ENCODE measurements at regions not wholly inside any gene's neighbourhood (a gene's known extent, or its start where the extent isn't known, plus 50 kb on each side); places are given as distances from the start of the nearest gene placed in this dataset.
"Not testable (repeated sequence)": the region's sequence is repeated elsewhere in the genome, so short reads cannot be mapped to it uniquely, and the experiment has no call there.

- DNase-seq (ENCODE audit: low spot score), result no peak
Observed at GRCh38 chr1:5733596-5733995, 258.6 kb downstream of the NPHP4 start.

GRCh38 chr1:5731110-5731423, 261.2 kb downstream of the NPHP4 start:
- no peak for DNase-seq (ENCODE audit: low spot score)

- no peak for DNase-seq (ENCODE audit: low spot score)
Observed at GRCh38 chr1:5730272-5731109, 261.7 kb downstream of the NPHP4 start.

- no peak for DNase-seq (ENCODE audit: low spot score)
Observed at GRCh38 chr1:5729636-5730145, 262.5 kb downstream of the NPHP4 start.

- DNase-seq (ENCODE audit: low spot score), result no peak
Observed at GRCh38 chr1:5728663-5729355, 263.4 kb downstream of the NPHP4 start.

GRCh38 chr1:5727871-5728643, 264.2 kb downstream of the NPHP4 start:
- no peak for DNase-seq (ENCODE audit: low spot score)

- DNase-seq (ENCODE audit: low spot score), result no peak
Observed at GRCh38 chr1:5727191-5727590, 265.0 kb downstream of the NPHP4 start.

GRCh38 chr1:5726586-5727184, 265.5 kb downstream of the NPHP4 start:
- DNase-seq (ENCODE audit: low spot score), result not testable (repeated sequence)

GRCh38 chr1:5725855-5726585, 266.2 kb downstream of the NPHP4 start:
- DNase-seq (ENCODE audit: low spot score), result no peak

- no peak for DNase-seq (ENCODE audit: low spot score)
Observed at GRCh38 chr1:5725406-5725805, 266.8 kb downstream of the NPHP4 start.

GRCh38 chr1:5724847-5725246, 267.4 kb downstream of the NPHP4 start:
- no peak for DNase-seq (ENCODE audit: low spot score)

GRCh38 chr1:5722635-5723164, 269.5 kb downstream of the NPHP4 start:
- no peak for DNase-seq (ENCODE audit: low spot score)

GRCh38 chr1:5721634-5722215, 270.5 kb downstream of the NPHP4 start:
- DNase-seq (ENCODE audit: low spot score), result no peak

GRCh38 chr1:5720936-5721335, 271.3 kb downstream of the NPHP4 start:
- no peak for DNase-seq (ENCODE audit: low spot score)

- no peak for DNase-seq (ENCODE audit: low spot score)
Observed at GRCh38 chr1:5720484-5720883, 271.7 kb downstream of the NPHP4 start.

- DNase-seq (ENCODE audit: low spot score), result no peak
Observed at GRCh38 chr1:5720045-5720444, 272.2 kb downstream of the NPHP4 start.

- no peak for DNase-seq (ENCODE audit: low spot score)
Observed at GRCh38 chr1:5718831-5719632, 273.2 kb downstream of the NPHP4 start.

- DNase-seq (ENCODE audit: low spot score), result no peak
Observed at GRCh38 chr1:5717031-5717682, 275.1 kb downstream of the NPHP4 start.

- no peak for DNase-seq (ENCODE audit: low spot score)
Observed at GRCh38 chr1:5716126-5716525, 276.1 kb downstream of the NPHP4 start.
